ENCODE measurements at regions not wholly inside any gene's neighbourhood (a gene's known extent, or its start where the extent isn't known, plus 50 kb on each side); places are given as distances from the start of the nearest gene placed in this dataset.

DNA sequence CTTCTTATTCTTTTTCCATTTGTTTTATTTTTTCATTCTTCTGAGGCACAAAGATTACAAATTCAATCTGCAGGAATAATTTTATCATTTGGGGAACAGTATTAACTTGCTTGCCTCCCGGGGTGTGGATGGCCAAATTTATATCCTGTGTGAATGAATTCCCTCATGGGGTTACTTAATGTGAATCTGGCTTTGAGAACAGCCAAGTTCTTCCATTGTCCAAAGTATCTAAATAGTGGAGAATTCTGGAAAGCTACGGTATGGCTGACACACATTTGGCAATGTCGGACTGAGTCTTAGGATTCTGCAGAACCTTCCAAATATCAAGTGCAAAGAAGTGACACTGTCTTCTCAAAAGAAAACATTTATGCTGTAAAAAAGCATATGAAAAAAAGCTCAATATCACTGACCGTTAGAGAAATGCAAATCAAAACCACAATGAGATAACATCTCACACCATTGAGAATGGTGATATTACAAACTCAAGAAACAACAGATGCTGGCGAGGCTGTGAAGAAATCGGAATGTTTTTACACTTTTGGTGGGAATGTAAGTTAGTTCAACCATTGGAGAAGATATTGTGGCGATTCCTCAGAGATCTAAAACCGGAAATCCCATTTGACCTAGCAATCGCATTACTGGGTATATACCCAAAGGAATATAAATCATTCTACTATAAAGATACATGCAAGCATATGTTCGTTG lies 620.2 kb downstream of the EFNB2 start:
- TF ChIP-seq EP300 (IDR thresholded peaks at IDR 0.05; ENCODE audit: borderline replicate concordance) (no peak), USF1 (IDR thresholded peaks at IDR 0.05) (no peak), RAD21 (IDR thresholded peaks at IDR 0.05; ENCODE audit: low read depth) (no peak)
